ENCODE measurements at regions not wholly inside any gene's neighbourhood (a gene's known extent, or its start where the extent isn't known, plus 50 kb on each side); places are given as distances from the start of the nearest gene placed in this dataset.

- peak overlapping the region; percentile 17 for H3K4me2 ChIP-seq (ENCODE audit: insufficient read depth, low read length)
- H3K36me3 ChIP-seq (ENCODE audit: control insufficient read depth in 2 of 2, extremely low read depth in 1 of 2, insufficient read depth in 2 of 2, low read length in 2 of 2): no peaks in the 10 kb centered on the region
- TF ChIP-seq MAX (IDR thresholded peaks at IDR 0.05; ENCODE audit: insufficient read depth, insufficient read length) (no peak), GATA2 (IDR thresholded peaks at IDR 0.05; ENCODE audit: insufficient read depth, insufficient read length, low read depth, low read length) (no peak), POLR2AphosphoS5 (IDR thresholded peaks at IDR 0.05; ENCODE audit: insufficient read depth, low read depth, low read length) (no peak), EZH2 (IDR thresholded peaks at IDR 0.05; ENCODE audit: borderline replicate concordance, low read depth, low read length, severe bottlenecking) (no peak), FOS (IDR thresholded peaks at IDR 0.05; ENCODE audit: borderline replicate concordance, insufficient read depth, low read length) (no peak)
- ChIA-PET POLR2A (no interaction called here), CTCF (interaction anchor here (1.0 kb wide), 1 partner anchor 494 kb away, joined by 4 read pairs; no protein-coding TSS in a partner anchor)
- peaks cover 12 to 13% of the 10 kb centered on the region in 2 experiments for H3K27me3 ChIP-seq (ENCODE audit: control insufficient read depth in 2 of 2, insufficient read depth in 2 of 2, low read length in 2 of 2)
- DNase-seq (ENCODE audit: low read depth, low spot score): peak; percentile 23
- H3K79me2 ChIP-seq (ENCODE audit: control insufficient read depth, insufficient read depth, low read length): no peaks in the 10 kb centered on the region
- H3K9ac ChIP-seq (replicated peaks; ENCODE audit: extremely low read depth, insufficient read depth, low read length): no peak overlapping the region
- H3K4me1 ChIP-seq (ENCODE audit: control insufficient read depth, extremely low read depth, insufficient read depth, low read length): peaks cover 3% of the 10 kb centered on the region
- peak overlapping the region; percentile 37 for H2AFZ ChIP-seq (ENCODE audit: low read depth, low read length)
- dilution Hi-C loops (cut with MboI; ENCODE audit: extremely low pct_ligation_motif_present, low sequenced_read_pairs) (no loop called here), intact Hi-C loops (cut with micrococcal nuclease) (no loop called here)
- no peaks in the 10 kb centered on the region for H3K9me1 ChIP-seq (replicated peaks; ENCODE audit: control insufficient read depth, extremely low read depth, insufficient read depth, low read length)
- no peak for FAIRE-seq
- H3K4me3 ChIP-seq (replicated peaks in 1 of 3; ENCODE audit: insufficient read depth in 1 of 3, low read depth in 1 of 3, low read length in 3 of 3): no peak overlapping the region
- no TSS peak for BruUV-seq (replicated peaks)
- H4K20me1 ChIP-seq (replicated peaks; ENCODE audit: control insufficient read depth, extremely low read depth, insufficient read depth, low read length): no peaks in the 10 kb centered on the region
- no peaks in the 10 kb centered on the region for H3K9me3 ChIP-seq (replicated peaks; ENCODE audit: control insufficient read depth, insufficient read depth, low read length)
- H3K27ac ChIP-seq (ENCODE audit: insufficient read depth, low read depth, low read length): no peak overlapping the region
Measured at GRCh38 chr4:108512615-108513505, 107.5 kb upstream of the RPL34 start.

GRCh38 chr4:108511618-108512017 lies 108.8 kb upstream of the RPL34 start:
- H4K20me1 ChIP-seq (replicated peaks; ENCODE audit: control insufficient read depth, extremely low read depth, insufficient read depth, low read length): no peaks in the 10 kb centered on the region
- no peak overlapping the region for H2AFZ ChIP-seq (ENCODE audit: low read depth, low read length)
- H3K4me3 ChIP-seq (replicated peaks in 1 of 3; ENCODE audit: insufficient read depth in 1 of 3, low read depth in 1 of 3, low read length in 3 of 3): no peak overlapping the region
- dilution Hi-C loops (cut with MboI; ENCODE audit: extremely low pct_ligation_motif_present, low sequenced_read_pairs) (no loop called here), intact Hi-C loops (cut with micrococcal nuclease) (no loop called here)
- DNase-seq (ENCODE audit: low read depth, low spot score): no peak
- H3K27ac ChIP-seq (ENCODE audit: insufficient read depth, low read depth, low read length): no peak overlapping the region
- TF ChIP-seq EZH2 (IDR thresholded peaks at IDR 0.05; ENCODE audit: borderline replicate concordance, low read depth, low read length, severe bottlenecking) (no peak), MYC (IDR thresholded peaks at IDR 0.05; ENCODE audit: low read depth, low read length) (no peak), GATA2 (IDR thresholded peaks at IDR 0.05; ENCODE audit: insufficient read depth, insufficient read length, low read depth, low read length) (no peak), MAX (IDR thresholded peaks at IDR 0.05; ENCODE audit: insufficient read depth, insufficient read length) (no peak), POLR2AphosphoS5 (IDR thresholded peaks at IDR 0.05; ENCODE audit: insufficient read depth, low read depth, low read length) (no peak), CTCF (IDR thresholded peaks at IDR 0.05; ENCODE audit: extremely low read depth in 1 of 2, insufficient read depth in 1 of 2, low read depth in 1 of 2, low read length in 2 of 2) (no peak), JUN (IDR thresholded peaks at IDR 0.05; ENCODE audit: borderline replicate concordance, insufficient read depth, insufficient read length, low read depth) (no peak), POLR2A (IDR thresholded peaks at IDR 0.05; ENCODE audit: low read depth, low read length) (no peak), FOS (IDR thresholded peaks at IDR 0.05; ENCODE audit: borderline replicate concordance, insufficient read depth, low read length) (no peak)
- ChIA-PET CTCF (no interaction called here), POLR2A (no interaction called here)
- no peak for FAIRE-seq
- H3K4me1 ChIP-seq (ENCODE audit: control insufficient read depth, extremely low read depth, insufficient read depth, low read length): peaks cover 3% of the 10 kb centered on the region
- BruUV-seq (replicated peaks): no TSS peak
- no peaks in the 10 kb centered on the region for H3K79me2 ChIP-seq (ENCODE audit: control insufficient read depth, insufficient read depth, low read length)
- H3K27me3 ChIP-seq (ENCODE audit: control insufficient read depth in 2 of 2, insufficient read depth in 2 of 2, low read length in 2 of 2): peaks cover 12 to 13% of the 10 kb centered on the region in 2 experiments
- H3K9me3 ChIP-seq (replicated peaks; ENCODE audit: control insufficient read depth, insufficient read depth, low read length): no peaks in the 10 kb centered on the region
- no peak overlapping the region for H3K4me2 ChIP-seq (ENCODE audit: insufficient read depth, low read length)
- H3K36me3 ChIP-seq (ENCODE audit: control insufficient read depth in 2 of 2, extremely low read depth in 1 of 2, insufficient read depth in 2 of 2, low read length in 2 of 2): no peaks in the 10 kb centered on the region
- no peak overlapping the region for H3K9ac ChIP-seq (replicated peaks; ENCODE audit: extremely low read depth, insufficient read depth, low read length)
- no peaks in the 10 kb centered on the region for H3K9me1 ChIP-seq (replicated peaks; ENCODE audit: control insufficient read depth, extremely low read depth, insufficient read depth, low read length)

Data from endothelial cell of umbilical vein (primary cell).